ENCODE measurements at regions not wholly inside any gene's neighbourhood (a gene's known extent, or its start where the extent isn't known, plus 50 kb on each side); places are given as distances from the start of the nearest gene placed in this dataset.

- DNase-seq: no peak
These were observed 116.0 kb upstream of the SLC28A3 start for GRCh38 chr9:84456527-84456926.

- no peak for DNase-seq
These were observed 120.1 kb upstream of the SLC28A3 start for GRCh38 chr9:84460695-84461094.

GRCh38 chr9:84463272-84463671 is 122.7 kb upstream of the SLC28A3 start:
- no peak for DNase-seq

GRCh38 chr9:84466580-84467285 is 126.2 kb upstream of the SLC28A3 start:
- no peak for DNase-seq

- no peak for DNase-seq
These were observed 131.3 kb upstream of the SLC28A3 start for GRCh38 chr9:84471816-84472215.

- DNase-seq: no peak
These were observed 138.4 kb upstream of the SLC28A3 start for GRCh38 chr9:84478996-84479395.

GRCh38 chr9:84480071-84480470 is 139.5 kb upstream of the SLC28A3 start:
- DNase-seq: no peak

- no peak for DNase-seq
These were observed 140.7 kb upstream of the SLC28A3 start for GRCh38 chr9:84481231-84481630.

GRCh38 chr9:84481636-84482218 is 141.2 kb upstream of the SLC28A3 start:
- DNase-seq: no peak

- no peak for DNase-seq
These were observed 142.0 kb upstream of the SLC28A3 start for GRCh38 chr9:84482607-84483006.

- DNase-seq: no peak
These were observed 143.6 kb upstream of the SLC28A3 start for GRCh38 chr9:84484172-84484571.

- DNase-seq: no peak
These were observed 145.0 kb upstream of the SLC28A3 start for GRCh38 chr9:84485539-84485938.

GRCh38 chr9:84486663-84487062 is 146.1 kb upstream of the SLC28A3 start:
- no peak for DNase-seq

GRCh38 chr9:84490206-84490841 is 149.8 kb upstream of the SLC28A3 start:
- DNase-seq: no peak

GRCh38 chr9:84490842-84491325 is 150.3 kb upstream of the SLC28A3 start:
- DNase-seq: no peak

- no peak for DNase-seq
These were observed 152.0 kb upstream of the SLC28A3 start for GRCh38 chr9:84492366-84493159.

GRCh38 chr9:84493284-84493947 is 152.9 kb upstream of the SLC28A3 start:
- DNase-seq: peak; percentile 38

GRCh38 chr9:84499969-84500582 is 159.5 kb upstream of the SLC28A3 start:
- DNase-seq: no peak

GRCh38 chr9:84500826-84501225 is 160.3 kb upstream of the SLC28A3 start:
- DNase-seq: no peak

GRCh38 chr9:84501587-84501986 is 161.0 kb upstream of the SLC28A3 start:
- DNase-seq: no peak

GRCh38 chr9:84502066-84502465 is 161.5 kb upstream of the SLC28A3 start:
- DNase-seq: no peak

- DNase-seq: no peak
These were observed 163.8 kb upstream of the SLC28A3 start for GRCh38 chr9:84504360-84504759.
